ENCODE measurements at regions not wholly inside any gene's neighbourhood (a gene's known extent, or its start where the extent isn't known, plus 50 kb on each side); places are given as distances from the start of the nearest gene placed in this dataset.

DNA sequence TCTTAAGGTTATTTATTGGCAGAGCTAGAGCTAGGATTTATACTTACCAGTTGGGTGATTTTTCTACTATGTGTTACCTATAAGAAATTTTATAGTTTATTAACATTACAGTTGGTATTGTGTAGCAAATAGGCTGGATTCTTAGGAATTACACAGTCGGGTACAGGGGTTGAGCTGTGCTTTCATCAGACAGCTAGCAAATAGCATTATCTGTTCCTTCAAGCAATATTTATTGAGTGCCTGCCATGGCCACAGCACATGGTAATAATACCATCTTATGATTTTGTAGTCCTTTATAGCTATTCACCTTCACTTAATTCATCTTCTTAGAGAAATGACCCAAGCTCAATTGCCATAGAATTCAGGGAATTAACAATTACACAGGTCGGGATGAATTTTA is 109.4 kb upstream of the PACRGL start:
- Mint-ChIP-seq H3K36me3 (no peaks in the 10 kb centered on the region), H3K4me1 (no peaks in the 10 kb centered on the region), H3K9me3 (no peaks in the 10 kb centered on the region), H3K27me3 (peaks cover 0 to 5% (median 0%) of the 10 kb centered on the region in 5 donors), H3K4me3 (no peak overlapping the region), H3K27ac (no peak overlapping the region)
- no peaks in the 10 kb centered on the region for H3K4me1 ChIP-seq (ENCODE audit: control insufficient read depth in 2 of 2, insufficient read depth in 2 of 2, low read length in 2 of 2)
- CTCF ChIA-PET, result no interaction called here
- no peaks in the 10 kb centered on the region for H3K9me3 ChIP-seq (ENCODE audit: control insufficient read depth in 2 of 3, low read length in 3 of 3)
- intact Hi-C loops (cut with micrococcal nuclease), result no loop called here
- no peak overlapping the region for H3K27ac ChIP-seq (ENCODE audit: low read depth, low read length)
- no peak for DNase-seq
- ATAC-seq, result no peak
- no peaks in the 10 kb centered on the region for H3K36me3 ChIP-seq (ENCODE audit: control insufficient read depth in 2 of 3, insufficient read depth in 3 of 3, low read length in 3 of 3)
- POLR2A ChIA-PET, result no interaction called here
- H3K4me3 ChIP-seq (ENCODE audit: low read length), result no peak overlapping the region
- no peaks in the 10 kb centered on the region for H3K27me3 ChIP-seq (ENCODE audit: control insufficient read depth in 2 of 2, insufficient read depth in 2 of 2, low read length in 2 of 2)

DNA sequence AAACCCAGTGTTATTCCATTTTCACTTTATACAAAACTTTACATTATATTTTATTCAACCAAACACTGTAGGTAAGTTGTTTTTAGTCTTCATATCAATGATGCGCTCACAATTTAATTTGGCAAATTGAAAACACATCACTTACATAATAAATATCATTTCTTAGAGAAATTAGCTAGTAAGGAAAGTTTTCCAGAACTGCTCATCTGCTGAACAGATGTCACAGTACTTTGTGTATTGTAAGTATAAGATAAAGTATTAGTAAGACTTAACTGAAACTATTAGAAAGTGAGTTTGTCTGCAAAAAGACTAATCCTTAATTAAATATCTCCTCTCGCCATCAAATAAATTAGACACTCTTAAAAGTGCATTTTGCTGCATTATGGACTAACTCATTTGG is 108.7 kb upstream of the PACRGL start:
- no peak for DNase-seq
- Histone ChIP-seq H3K27ac (ENCODE audit: low read depth, low read length) (no peak overlapping the region), H3K9me3 (ENCODE audit: control insufficient read depth in 2 of 3, low read length in 3 of 3) (no peaks in the 10 kb centered on the region), H3K4me3 (ENCODE audit: low read length) (no peak overlapping the region), H3K36me3 (ENCODE audit: control insufficient read depth in 2 of 3, insufficient read depth in 3 of 3, low read length in 3 of 3) (no peaks in the 10 kb centered on the region), H3K27me3 (ENCODE audit: control insufficient read depth in 2 of 2, insufficient read depth in 2 of 2, low read length in 2 of 2) (no peaks in the 10 kb centered on the region), H3K4me1 (ENCODE audit: control insufficient read depth in 2 of 2, insufficient read depth in 2 of 2, low read length in 2 of 2) (no peaks in the 10 kb centered on the region)
- ChIA-PET POLR2A (no interaction called here), CTCF (no interaction called here)
- peaks cover 0 to 5% (median 0%) of the 10 kb centered on the region in 5 donors for H3K27me3 Mint-ChIP-seq
- no peaks in the 10 kb centered on the region for H3K36me3 Mint-ChIP-seq
- no peak overlapping the region for H3K4me3 Mint-ChIP-seq
- no peaks in the 10 kb centered on the region for H3K9me3 Mint-ChIP-seq
- no peaks in the 10 kb centered on the region for H3K4me1 Mint-ChIP-seq
- no peak for ATAC-seq
- H3K27ac Mint-ChIP-seq, result no peak overlapping the region
- intact Hi-C loops (cut with micrococcal nuclease), result no loop called here

DNA sequence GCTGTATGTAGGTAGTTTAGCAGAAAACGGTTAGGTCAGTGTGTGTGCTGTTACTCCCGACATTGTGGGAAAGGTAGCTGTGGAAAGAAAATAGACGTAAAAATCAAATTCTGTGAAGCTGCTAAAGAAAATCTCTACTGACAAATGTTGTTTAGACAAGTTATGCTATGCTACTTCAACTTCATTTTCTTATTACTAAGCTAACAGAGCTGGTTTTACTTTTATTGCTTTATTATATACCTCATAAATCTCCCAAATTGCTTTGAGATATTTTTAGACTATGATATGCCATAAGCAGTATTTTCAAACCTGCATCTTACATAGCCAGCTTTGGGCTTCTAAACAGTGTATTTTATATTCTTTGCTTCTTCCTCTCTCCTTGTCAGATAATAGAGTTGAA is 108.2 kb upstream of the PACRGL start:
- Histone ChIP-seq H3K27me3 (ENCODE audit: control insufficient read depth in 2 of 2, insufficient read depth in 2 of 2, low read length in 2 of 2) (no peaks in the 10 kb centered on the region), H3K9me3 (ENCODE audit: control insufficient read depth in 2 of 3, low read length in 3 of 3) (no peaks in the 10 kb centered on the region), H3K36me3 (ENCODE audit: control insufficient read depth in 2 of 3, insufficient read depth in 3 of 3, low read length in 3 of 3) (no peaks in the 10 kb centered on the region), H3K4me1 (ENCODE audit: control insufficient read depth in 2 of 2, insufficient read depth in 2 of 2, low read length in 2 of 2) (no peaks in the 10 kb centered on the region), H3K27ac (ENCODE audit: low read depth, low read length) (no peak overlapping the region), H3K4me3 (ENCODE audit: low read length) (no peak overlapping the region)
- POLR2A ChIA-PET, result no interaction called here
- ATAC-seq, result no peak
- intact Hi-C loops (cut with micrococcal nuclease), result no loop called here
- Mint-ChIP-seq H3K4me3 (no peak overlapping the region), H3K27ac (no peak overlapping the region), H3K27me3 (peaks cover 0 to 5% (median 0%) of the 10 kb centered on the region in 5 donors), H3K4me1 (no peaks in the 10 kb centered on the region), H3K36me3 (no peaks in the 10 kb centered on the region), H3K9me3 (no peaks in the 10 kb centered on the region)
- DNase-seq, result no peak
- CTCF ChIA-PET, result no interaction called here

DNA sequence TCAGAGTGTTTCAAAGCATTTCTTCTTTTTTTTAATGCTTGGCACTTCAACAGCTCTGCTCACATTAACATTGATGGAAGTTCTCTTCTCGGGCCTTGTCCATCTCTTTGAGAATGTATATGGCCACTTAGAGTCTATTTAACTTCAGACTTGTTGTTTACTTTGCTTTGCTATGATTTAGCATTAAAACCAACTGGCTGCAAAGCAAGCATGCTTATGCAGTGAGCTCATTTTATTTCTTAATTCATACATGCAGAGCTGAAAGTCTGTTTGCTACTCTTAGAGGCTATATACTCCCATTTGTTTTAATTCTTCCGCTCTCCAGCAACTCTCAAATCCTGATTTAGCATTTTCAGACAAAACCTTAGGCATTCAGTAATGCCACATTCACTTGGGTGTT is 107.6 kb upstream of the PACRGL start:
- no peaks in the 10 kb centered on the region for H3K27me3 ChIP-seq (ENCODE audit: control insufficient read depth in 2 of 2, insufficient read depth in 2 of 2, low read length in 2 of 2)
- CTCF ChIA-PET, result no interaction called here
- no peaks in the 10 kb centered on the region for H3K4me1 ChIP-seq (ENCODE audit: control insufficient read depth in 2 of 2, insufficient read depth in 2 of 2, low read length in 2 of 2)
- Mint-ChIP-seq H3K4me1 (no peaks in the 10 kb centered on the region), H3K27me3 (peaks cover 0 to 5% (median 0%) of the 10 kb centered on the region in 5 donors), H3K4me3 (no peak overlapping the region), H3K9me3 (no peaks in the 10 kb centered on the region), H3K27ac (no peak overlapping the region), H3K36me3 (no peaks in the 10 kb centered on the region)
- no peak overlapping the region for H3K4me3 ChIP-seq (ENCODE audit: low read length)
- intact Hi-C loops (cut with micrococcal nuclease), result no loop called here
- no peaks in the 10 kb centered on the region for H3K9me3 ChIP-seq (ENCODE audit: control insufficient read depth in 2 of 3, low read length in 3 of 3)
- no peaks in the 10 kb centered on the region for H3K36me3 ChIP-seq (ENCODE audit: control insufficient read depth in 2 of 3, insufficient read depth in 3 of 3, low read length in 3 of 3)
- no peak for DNase-seq
- H3K27ac ChIP-seq (ENCODE audit: low read depth, low read length), result no peak overlapping the region
- no peak for ATAC-seq
- POLR2A ChIA-PET, result no interaction called here

DNA sequence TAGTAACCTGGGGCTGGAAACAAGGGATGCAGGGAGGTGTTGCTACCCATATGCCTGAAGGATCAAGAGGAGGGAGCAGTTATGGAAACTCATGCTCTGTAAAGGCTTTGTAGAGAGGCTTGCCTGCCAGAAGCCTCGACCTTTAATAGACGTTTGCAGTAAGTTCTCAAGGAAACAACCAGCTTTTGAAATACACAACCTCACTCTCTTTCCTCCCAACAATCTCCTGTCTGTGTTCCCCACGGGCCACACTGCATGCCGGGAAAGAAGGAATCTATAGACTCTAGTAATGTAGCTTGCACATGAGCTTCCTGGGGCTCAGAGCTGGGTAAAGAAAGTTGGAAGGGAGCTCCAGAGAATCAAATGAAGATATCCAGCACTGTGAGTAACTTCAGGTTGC is 101.6 kb upstream of the PACRGL start:
- Mint-ChIP-seq H3K36me3 (no peaks in the 10 kb centered on the region), H3K9me3 (no peaks in the 10 kb centered on the region), H3K27ac (no peak overlapping the region), H3K4me1 (no peaks in the 10 kb centered on the region), H3K4me3 (no peak overlapping the region), H3K27me3 (peaks cover 0 to 4% (median 0%) of the 10 kb centered on the region in 5 donors)
- ChIA-PET POLR2A (no interaction called here), CTCF (no interaction called here)
- H3K36me3 ChIP-seq (ENCODE audit: control insufficient read depth in 2 of 3, insufficient read depth in 3 of 3, low read length in 3 of 3), result no peaks in the 10 kb centered on the region
- no peaks in the 10 kb centered on the region for H3K27me3 ChIP-seq (ENCODE audit: control insufficient read depth in 2 of 2, insufficient read depth in 2 of 2, low read length in 2 of 2)
- intact Hi-C loops (cut with micrococcal nuclease), result no loop called here
- H3K9me3 ChIP-seq (ENCODE audit: control insufficient read depth in 2 of 3, low read length in 3 of 3), result no peaks in the 10 kb centered on the region
- H3K4me3 ChIP-seq (ENCODE audit: low read length), result no peak overlapping the region
- DNase-seq (no peak), ATAC-seq (no peak)
- no peak overlapping the region for H3K27ac ChIP-seq (ENCODE audit: low read depth, low read length)
- no peaks in the 10 kb centered on the region for H3K4me1 ChIP-seq (ENCODE audit: control insufficient read depth in 2 of 2, insufficient read depth in 2 of 2, low read length in 2 of 2)

DNA sequence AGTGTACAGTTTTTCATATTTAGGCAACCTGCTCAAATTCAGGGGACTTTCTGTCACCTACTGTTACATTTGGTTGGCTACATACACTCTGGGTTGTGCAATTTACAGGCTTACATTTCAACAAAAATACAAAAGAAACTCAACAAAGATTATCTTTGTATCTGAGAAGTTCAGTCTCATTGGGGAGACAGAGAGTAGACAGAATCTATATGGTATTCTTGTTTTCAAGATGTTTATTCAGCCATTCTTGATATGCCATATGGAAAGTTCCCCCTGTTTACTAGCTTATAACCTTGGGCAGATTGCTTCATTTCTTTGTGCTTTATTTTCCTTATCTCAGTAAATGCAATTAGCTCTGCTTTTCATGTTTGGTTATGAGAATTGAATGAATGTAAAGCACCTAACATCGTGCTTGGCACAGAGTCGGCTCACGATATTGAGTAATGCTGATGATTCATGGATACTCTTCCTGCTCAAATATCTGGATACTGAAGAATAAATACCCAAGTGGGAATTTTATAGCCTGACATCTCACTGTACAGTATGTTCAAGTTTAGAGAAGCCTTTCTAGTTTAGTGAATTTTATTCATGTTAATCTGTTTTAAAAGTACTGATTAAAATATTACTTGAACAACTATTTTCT is 96.5 kb upstream of the PACRGL start:
- no peak overlapping the region for H3K27ac ChIP-seq (ENCODE audit: low read depth, low read length)
- H3K4me3 ChIP-seq (ENCODE audit: low read length), result no peak overlapping the region
- Mint-ChIP-seq H3K4me1 (no peaks in the 10 kb centered on the region), H3K27ac (no peak overlapping the region), H3K4me3 (no peak overlapping the region), H3K27me3 (peaks cover 0 to 4% (median under 1%) of the 10 kb centered on the region in 5 donors), H3K36me3 (no peaks in the 10 kb centered on the region), H3K9me3 (no peaks in the 10 kb centered on the region)
- no peaks in the 10 kb centered on the region for H3K36me3 ChIP-seq (ENCODE audit: control insufficient read depth in 2 of 3, insufficient read depth in 3 of 3, low read length in 3 of 3)
- ChIA-PET POLR2A (no interaction called here), CTCF (no interaction called here)
- no peaks in the 10 kb centered on the region for H3K9me3 ChIP-seq (ENCODE audit: control insufficient read depth in 2 of 3, low read length in 3 of 3)
- no peaks in the 10 kb centered on the region for H3K27me3 ChIP-seq (ENCODE audit: control insufficient read depth in 2 of 2, insufficient read depth in 2 of 2, low read length in 2 of 2)
- H3K4me1 ChIP-seq (ENCODE audit: control insufficient read depth in 2 of 2, insufficient read depth in 2 of 2, low read length in 2 of 2), result no peaks in the 10 kb centered on the region
- intact Hi-C loops (cut with micrococcal nuclease), result no loop called here
- DNase-seq, result no peak
- no peak for ATAC-seq

DNA sequence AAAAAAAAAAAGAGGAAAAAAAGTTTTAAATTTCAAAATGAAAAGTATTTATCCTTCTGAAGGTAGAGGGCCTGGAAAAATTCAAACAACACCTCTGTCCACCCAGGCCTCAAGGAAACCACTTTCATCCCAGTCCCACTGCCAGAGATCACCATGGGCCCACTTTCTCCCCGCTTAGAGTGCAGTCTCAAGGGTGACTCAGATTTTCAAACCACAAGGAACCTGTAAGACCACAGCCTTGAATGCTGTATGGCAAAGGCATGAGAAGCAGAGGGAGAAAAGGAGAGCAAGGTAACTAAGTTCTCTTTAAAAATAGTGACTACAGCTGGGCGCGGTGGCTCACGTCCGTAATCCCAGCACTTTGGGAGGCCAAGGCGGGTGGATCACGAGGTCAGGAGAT is 87.9 kb upstream of the PACRGL start:
- POLR2A ChIA-PET, result no interaction called here
- H3K27ac Mint-ChIP-seq, result no peak overlapping the region

More for the DNA sequence above, 87.9 kb upstream of the PACRGL start:
- Mint-ChIP-seq H3K4me1 (no peaks in the 10 kb centered on the region), H3K4me3 (no peak overlapping the region), H3K9me3 (peaks cover 0 to 3% (median 0%) of the 10 kb centered on the region in 11 donors), H3K27me3 (peaks cover 0 to 10% (median 0%) of the 10 kb centered on the region in 5 donors), H3K36me3 (no peaks in the 10 kb centered on the region)
- no peak overlapping the region for H3K27ac ChIP-seq (ENCODE audit: low read depth, low read length)
- DNase-seq (no peak), ATAC-seq (no peak)
- H3K27me3 ChIP-seq (ENCODE audit: control insufficient read depth in 2 of 2, insufficient read depth in 2 of 2, low read length in 2 of 2), result no peaks in the 10 kb centered on the region
- H3K36me3 ChIP-seq (ENCODE audit: control insufficient read depth in 2 of 3, insufficient read depth in 3 of 3, low read length in 3 of 3), result no peaks in the 10 kb centered on the region
- intact Hi-C loops (cut with micrococcal nuclease), result no loop called here
- no peak overlapping the region for H3K4me3 ChIP-seq (ENCODE audit: low read length)
- CTCF ChIA-PET, result no interaction called here
- H3K4me1 ChIP-seq (ENCODE audit: control insufficient read depth in 2 of 2, insufficient read depth in 2 of 2, low read length in 2 of 2), result no peaks in the 10 kb centered on the region
- no peaks in the 10 kb centered on the region for H3K9me3 ChIP-seq (ENCODE audit: control insufficient read depth in 2 of 3, low read length in 3 of 3)

Measured in naive thymus-derived CD4-positive, alpha-beta T cell (primary cell).